H9 (cell line): ENCODE measurements at regions not wholly inside any gene's neighbourhood (a gene's known extent, or its start where the extent isn't known, plus 50 kb on each side); places are given as distances from the start of the nearest gene placed in this dataset.

Source experiments
- DNase-seq: peaks from one replicate; pipeline ENCODE4 v3.0.0-alpha.2; 2017
- H2AFZ ChIP-seq: one replicate; pipeline ENCODE4 v1.6.1; 2013; ENCODE audit warnings: mild to moderate bottlenecking, low read length, control low read depth, moderate library complexity
- H2AK5ac ChIP-seq: 2 replicates; pipeline ENCODE4 v1.6.1; 2013; ENCODE audit warnings: low read length, control low read depth, mixed read lengths; ENCODE audit not compliant: insufficient read length
- H2BK120ac ChIP-seq: one replicate; pipeline ENCODE4 v1.6.1; 2013; ENCODE audit warnings: low read depth, mild to moderate bottlenecking, low read length, control low read depth, inconsistent platforms; ENCODE audit not compliant: poor library complexity, severe bottlenecking
- H2BK12ac ChIP-seq: 2 replicates; pipeline ENCODE4 v1.6.1; 2013; ENCODE audit warnings: low read length, control low read depth, mixed read lengths, low read depth; ENCODE audit not compliant: insufficient read length
- H2BK15ac ChIP-seq: 2 replicates; pipeline ENCODE4 v1.6.1; 2013; ENCODE audit warnings: low read depth, low read length, control low read depth
- H2BK20ac ChIP-seq: one replicate; pipeline ENCODE4 v1.6.1; 2013; ENCODE audit warnings: low read depth, mild to moderate bottlenecking, low read length, control low read depth, inconsistent platforms; ENCODE audit not compliant: poor library complexity, severe bottlenecking
- H2BK5ac ChIP-seq: 2 replicates; pipeline ENCODE4 v1.6.1; 2013; ENCODE audit warnings: low read length, control low read depth, mixed read lengths; ENCODE audit not compliant: insufficient read length
- H3K14ac ChIP-seq: 2 replicates; pipeline ENCODE4 v1.6.1; 2013; ENCODE audit warnings: low read length, control low read depth; ENCODE audit not compliant: insufficient read depth
- H3K18ac ChIP-seq: 2 replicates; pipeline ENCODE4 v1.6.1; 2013; ENCODE audit warnings: low read depth, mild to moderate bottlenecking, mixed read lengths, low read length, control low read depth; ENCODE audit not compliant: insufficient read length
- H3K23ac ChIP-seq: 2 replicates; pipeline ENCODE4 v1.6.1; 2013; ENCODE audit warnings: low read length, control low read depth, mixed read lengths, low read depth; ENCODE audit not compliant: insufficient read length
- H3K23me2 ChIP-seq: 2 replicates; pipeline ENCODE4 v1.6.1; 2013; ENCODE audit warnings: low read depth, mild to moderate bottlenecking, mixed read lengths, low read length, control low read depth; ENCODE audit not compliant: insufficient read length, poor library complexity, severe bottlenecking
- H3K27ac ChIP-seq: 2 replicates; pipeline ENCODE4 v1.5.1; 2013; ENCODE audit warnings: low read length, control low read depth, mixed read lengths, low read depth; ENCODE audit not compliant: insufficient read length
- H3K27me3 ChIP-seq: 2 replicates; pipeline ENCODE4 v1.6.1; 2013; ENCODE audit warnings: low read length, control low read depth, inconsistent platforms; ENCODE audit not compliant: insufficient read depth
- H3K4ac ChIP-seq: 2 replicates; pipeline ENCODE4 v1.6.1; 2013; ENCODE audit warnings: low read depth, mild to moderate bottlenecking, control low read depth, inconsistent platforms, low read length, moderate library complexity
- H3K4me1 ChIP-seq: 2 replicates; pipeline ENCODE4 v1.6.1; 2013; ENCODE audit warnings: low read length, control low read depth, inconsistent platforms; ENCODE audit not compliant: insufficient read depth
- H3K4me2 ChIP-seq: 2 replicates; pipeline ENCODE4 v1.6.1; 2013; ENCODE audit warnings: low read length, control low read depth, mixed read lengths; ENCODE audit not compliant: insufficient read length, insufficient read depth
- H3K56ac ChIP-seq: 2 replicates; pipeline ENCODE4 v1.6.1; 2013; ENCODE audit warnings: low read depth, mild to moderate bottlenecking, mixed read lengths, low read length, control low read depth; ENCODE audit not compliant: insufficient read length
- H3K79me1 ChIP-seq: 2 replicates; pipeline ENCODE4 v1.6.1; 2013; ENCODE audit warnings: low read depth, mild to moderate bottlenecking, moderate library complexity, low read length, control low read depth, inconsistent platforms; ENCODE audit not compliant: insufficient read depth, poor library complexity, severe bottlenecking
- H3K79me2 ChIP-seq: 2 replicates; pipeline ENCODE4 v1.6.1; 2013; ENCODE audit warnings: low read length, control low read depth, inconsistent platforms; ENCODE audit not compliant: insufficient read depth
- H3K9ac ChIP-seq: 2 replicates; pipeline ENCODE4 v1.6.1; 2013; ENCODE audit warnings: low read length, control low read depth, mixed read lengths; ENCODE audit not compliant: insufficient read length; ENCODE audit errors: extremely low read depth
- H3K9me3 ChIP-seq: one replicate; pipeline ENCODE4 v1.6.1; 2013; ENCODE audit warnings: low read depth, low read length, inconsistent platforms; ENCODE audit not compliant: control insufficient read depth
- H3T11ph ChIP-seq: one replicate; pipeline ENCODE4 v1.6.1; 2013; ENCODE audit warnings: mild to moderate bottlenecking, low read length, control low read depth, inconsistent platforms
- H4K20me1 ChIP-seq: one replicate; pipeline ENCODE4 v1.6.1; 2013; ENCODE audit not compliant: control insufficient read depth, insufficient read length, insufficient read depth
- H4K5ac ChIP-seq: 2 replicates; pipeline ENCODE4 v1.6.1; 2013; ENCODE audit warnings: low read depth, mild to moderate bottlenecking, mixed read lengths, low read length, control low read depth; ENCODE audit not compliant: insufficient read length
- H4K8ac ChIP-seq: replicated peaks from 2 replicates; pipeline ENCODE4 v1.6.1; 2013; ENCODE audit warnings: low read length, control low read depth, mixed read lengths, low read depth; ENCODE audit not compliant: insufficient read length
- H4K91ac ChIP-seq: 2 replicates; pipeline ENCODE4 v1.6.1; 2013; ENCODE audit warnings: low read depth, mild to moderate bottlenecking, moderate library complexity, mixed read lengths, low read length, control low read depth; ENCODE audit not compliant: insufficient read length
- H3K27ac Mint-ChIP-seq, 3 experiments: 2 replicates in 2 of 3; 3 replicates in 1 of 3; pipeline ENCODE4 v1.8.0; 2020 to 2021; ENCODE audit warnings: mixed read lengths in 3 of 3, mild to moderate bottlenecking in 1 of 3, moderate library complexity in 1 of 3
- H3K27me3 Mint-ChIP-seq: 2 replicates; pipeline ENCODE4 v1.8.0; 2021; ENCODE audit warnings: low read depth, mild to moderate bottlenecking, moderate library complexity, mixed read lengths
- H3K36me3 Mint-ChIP-seq, 3 experiments: 2 replicates in 2 of 3; 3 replicates in 1 of 3; pipeline ENCODE4 v1.8.0; 2020 to 2021; ENCODE audit warnings: low read depth in 3 of 3, mixed read lengths in 3 of 3; ENCODE audit not compliant: insufficient read depth in 1 of 3
- H3K4me1 Mint-ChIP-seq, 2 experiments: 2 replicates each; pipeline ENCODE4 v1.8.0; 2020; ENCODE audit warnings: mixed read lengths in 2 of 2
- H3K4me3 Mint-ChIP-seq, 2 experiments: 2 replicates in 1 of 2; 3 replicates in 1 of 2; pipeline ENCODE4 v1.8.0; 2020 to 2021; ENCODE audit warnings: mild to moderate bottlenecking in 2 of 2, mixed read lengths in 2 of 2, moderate library complexity in 1 of 2
- H3K9me3 Mint-ChIP-seq, 2 experiments: 2 replicates in 1 of 2; 3 replicates in 1 of 2; pipeline ENCODE4 v1.8.0; 2020; ENCODE audit warnings: mild to moderate bottlenecking in 2 of 2, mixed read lengths in 2 of 2, moderate library complexity in 1 of 2
- WGBS: extraction: QIAGEN DNeasy Blood & Tissue Kit; methylation state at CpG from one replicate; pipeline ENCODE4 v1.1.7; 2013; ENCODE audit warnings: missing lambda C conversion rate, low lambda C conversion rate, mixed read lengths; ENCODE audit not compliant: insufficient read length; ENCODE audit errors: extremely low coverage; 5-methylcytosine and 5-hydroxymethylcytosine counted together
- TF ChIP-seq, protein P1 (sequence below): fragments of 200-600 bp; sonication (generic); conservative IDR thresholded peaks from 3 replicates; pipeline ENCODE4 v1.8.0; 2021; ENCODE audit warnings: antibody characterized with exemption, mild to moderate bottlenecking

DNA sequence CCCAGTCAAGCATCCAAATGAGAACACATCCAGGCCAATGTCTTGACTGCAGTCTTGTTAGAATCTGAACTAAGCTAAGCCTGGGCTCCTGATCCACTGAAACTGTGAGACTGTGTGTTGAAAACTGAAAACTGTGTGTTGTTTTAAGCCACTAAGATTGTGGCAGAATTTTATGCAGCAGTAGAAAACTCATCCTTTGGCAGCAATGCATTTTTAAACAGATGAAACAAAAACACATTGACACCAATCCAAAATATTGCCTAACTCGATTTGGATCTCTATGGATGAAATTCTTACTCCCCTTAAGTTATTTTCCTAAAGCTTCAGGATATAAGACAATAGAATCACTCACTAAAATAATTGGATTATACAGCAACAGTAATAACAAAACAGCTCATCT is 202.3 kb upstream of the KLF12 start:
- TF ChIP-seq, protein P1, sequence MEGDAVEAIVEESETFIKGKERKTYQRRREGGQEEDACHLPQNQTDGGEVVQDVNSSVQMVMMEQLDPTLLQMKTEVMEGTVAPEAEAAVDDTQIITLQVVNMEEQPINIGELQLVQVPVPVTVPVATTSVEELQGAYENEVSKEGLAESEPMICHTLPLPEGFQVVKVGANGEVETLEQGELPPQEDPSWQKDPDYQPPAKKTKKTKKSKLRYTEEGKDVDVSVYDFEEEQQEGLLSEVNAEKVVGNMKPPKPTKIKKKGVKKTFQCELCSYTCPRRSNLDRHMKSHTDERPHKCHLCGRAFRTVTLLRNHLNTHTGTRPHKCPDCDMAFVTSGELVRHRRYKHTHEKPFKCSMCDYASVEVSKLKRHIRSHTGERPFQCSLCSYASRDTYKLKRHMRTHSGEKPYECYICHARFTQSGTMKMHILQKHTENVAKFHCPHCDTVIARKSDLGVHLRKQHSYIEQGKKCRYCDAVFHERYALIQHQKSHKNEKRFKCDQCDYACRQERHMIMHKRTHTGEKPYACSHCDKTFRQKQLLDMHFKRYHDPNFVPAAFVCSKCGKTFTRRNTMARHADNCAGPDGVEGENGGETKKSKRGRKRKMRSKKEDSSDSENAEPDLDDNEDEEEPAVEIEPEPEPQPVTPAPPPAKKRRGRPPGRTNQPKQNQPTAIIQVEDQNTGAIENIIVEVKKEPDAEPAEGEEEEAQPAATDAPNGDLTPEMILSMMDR = no peak
- Histone ChIP-seq H3T11ph (no peak overlapping the region), H3K9ac (no peak overlapping the region), H2AFZ (no peak overlapping the region), H3K4me2 (no peak overlapping the region), H3K23me2 (no peaks in the 10 kb centered on the region), H3K4ac (no peak overlapping the region), H2BK15ac (no peak overlapping the region), H3K79me1 (no peaks in the 10 kb centered on the region), H3K79me2 (no peaks in the 10 kb centered on the region), H3K23ac (no peak overlapping the region), H3K9me3 (no peaks in the 10 kb centered on the region), H4K20me1 (no peaks in the 10 kb centered on the region), H2AK5ac (no peak overlapping the region), H2BK5ac (no peak overlapping the region), H4K91ac (no peak overlapping the region), H4K8ac (no peak overlapping the region), H3K27me3 (no peaks in the 10 kb centered on the region), H2BK120ac (no peak overlapping the region), H2BK12ac (no peak overlapping the region), H3K4me1 (no peaks in the 10 kb centered on the region; the same call in 1 of the 2 replicates), H3K56ac (no peak overlapping the region), H3K14ac (no peak overlapping the region), H3K18ac (no peak overlapping the region), H4K5ac (no peak overlapping the region), H3K27ac (no peak overlapping the region), H2BK20ac (no peak overlapping the region)
- WGBS = no CpG with 5 or more reads among the region's 1 CpG
- Mint-ChIP-seq H3K36me3 (no peaks in the 10 kb centered on the region), H3K4me1 (peaks cover 0 to 7% of the 10 kb centered on the region in 2 experiments; a peak in 2 of 4 replicates), H3K4me3 (no peak overlapping the region), H3K27ac (no peak overlapping the region), H3K27me3 (no peaks in the 10 kb centered on the region), H3K9me3 (no peaks in the 10 kb centered on the region)
- no peak for DNase-seq
